Skeletal muscle satellite cell (primary cell): ENCODE measurements at regions not wholly inside any gene's neighbourhood (a gene's known extent, or its start where the extent isn't known, plus 50 kb on each side); places are given as distances from the start of the nearest gene placed in this dataset.

Experiments used
- H3K27me3 ChIP-seq: 2 replicates; pipeline ENCODE4 v1.7.0; 2013; ENCODE audit warnings: low read length; ENCODE audit not compliant: control insufficient read depth, insufficient read depth
- H3K36me3 ChIP-seq: 2 replicates; pipeline ENCODE4 v1.7.0; 2013; ENCODE audit warnings: mild to moderate bottlenecking, control low read depth, low read length; ENCODE audit not compliant: insufficient read depth
- H3K4me1 ChIP-seq: 2 replicates; pipeline ENCODE4 v1.7.0; 2013; ENCODE audit warnings: low read length; ENCODE audit not compliant: control insufficient read depth, insufficient read depth
- H3K4me2 ChIP-seq: 2 replicates; pipeline ENCODE4 v1.7.0; 2013; ENCODE audit warnings: mild to moderate bottlenecking, low read length
- H3K4me3 ChIP-seq: 2 replicates; pipeline ENCODE4 v1.7.0; 2013; ENCODE audit warnings: low read length
- H3K9ac ChIP-seq: 2 replicates; pipeline ENCODE4 v1.7.0; 2013; ENCODE audit warnings: mild to moderate bottlenecking, low read depth, low read length, moderate library complexity
- H3K9me3 ChIP-seq: replicated peaks from 2 replicates; pipeline ENCODE4 v1.7.0; 2013; ENCODE audit warnings: mild to moderate bottlenecking, control low read depth, low read length

DNA sequence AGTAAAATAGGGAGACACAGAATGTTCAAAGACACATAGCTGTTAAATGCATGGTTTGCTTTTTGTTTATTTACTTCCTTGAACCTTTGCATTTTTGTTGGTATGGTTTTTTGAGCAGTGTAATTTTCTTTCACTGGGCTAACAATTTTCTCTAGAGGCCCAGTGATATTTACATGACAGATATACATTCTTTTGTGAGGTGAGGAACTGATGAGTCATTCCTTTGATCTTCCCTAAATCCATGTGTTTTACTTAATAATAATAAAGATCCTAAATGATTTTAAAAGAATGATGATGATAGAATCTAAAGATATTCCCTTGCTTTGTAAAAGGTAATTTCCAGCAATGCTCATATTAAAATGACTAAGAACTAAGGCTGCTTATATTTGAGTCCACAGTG, 188.5 kb upstream of the ANK3 start:
- peaks cover 5% of the 10 kb centered on the region for H3K4me1 ChIP-seq
- H3K27me3 ChIP-seq, result no peaks in the 10 kb centered on the region
- H3K4me3 ChIP-seq, result no peak overlapping the region
- no peak overlapping the region for H3K9ac ChIP-seq
- H3K36me3 ChIP-seq, result no peaks in the 10 kb centered on the region
- no peak overlapping the region for H3K4me2 ChIP-seq
- H3K9me3 ChIP-seq, result no peaks in the 10 kb centered on the region

GRCh38 chr10:60576130-60577069, 186.7 kb upstream of the ANK3 start:
- Histone ChIP-seq H3K4me2 (no peak overlapping the region), H3K27me3 (no peaks in the 10 kb centered on the region), H3K9ac (no peak overlapping the region), H3K36me3 (no peaks in the 10 kb centered on the region), H3K4me1 (peaks cover 12% of the 10 kb centered on the region), H3K4me3 (no peak overlapping the region), H3K9me3 (no peaks in the 10 kb centered on the region)

- H3K9ac ChIP-seq, result no peak overlapping the region
- H3K36me3 ChIP-seq, result no peaks in the 10 kb centered on the region
- H3K9me3 ChIP-seq, result no peaks in the 10 kb centered on the region
- no peak overlapping the region for H3K4me2 ChIP-seq
- H3K4me3 ChIP-seq, result no peak overlapping the region
- H3K27me3 ChIP-seq, result no peaks in the 10 kb centered on the region
- H3K4me1 ChIP-seq, result peaks cover 12% of the 10 kb centered on the region
These were observed 185.4 kb upstream of the ANK3 start for GRCh38 chr10:60575105-60575504.

- no peak overlapping the region for H3K9ac ChIP-seq
- H3K9me3 ChIP-seq, result no peaks in the 10 kb centered on the region
- no peaks in the 10 kb centered on the region for H3K27me3 ChIP-seq
These were observed 184.7 kb upstream of the ANK3 start for GRCh38 chr10:60574388-60574787.

DNA sequence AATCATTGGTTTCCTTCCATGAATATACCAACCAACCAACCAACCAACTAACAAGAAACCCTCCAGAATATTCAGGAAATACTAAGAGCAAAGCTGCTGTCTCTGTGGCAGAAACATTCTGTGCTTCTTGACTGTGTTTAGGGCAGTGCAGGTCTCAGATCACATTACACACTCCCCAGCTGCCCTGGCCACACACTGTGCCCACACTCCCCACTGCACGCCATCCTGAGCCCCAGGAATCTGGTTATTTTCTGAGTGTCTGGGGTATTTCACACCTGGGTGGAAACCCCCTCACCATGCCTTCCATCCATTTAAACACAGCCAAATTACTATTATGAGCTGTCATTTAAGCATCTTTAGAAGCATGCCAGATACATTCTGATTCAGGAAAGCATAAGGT, 183.7 kb upstream of the ANK3 start:
- peak overlapping the region; percentile 84 for H3K4me2 ChIP-seq
- H3K4me1 ChIP-seq, result peaks cover 12% of the 10 kb centered on the region
- H3K9me3 ChIP-seq, result no peaks in the 10 kb centered on the region
- peak overlapping the region; percentile 69 for H3K4me3 ChIP-seq
- H3K36me3 ChIP-seq, result no peaks in the 10 kb centered on the region
- no peak overlapping the region for H3K9ac ChIP-seq
- no peaks in the 10 kb centered on the region for H3K27me3 ChIP-seq

More at GRCh38 chr10:60574388-60574787, 184.7 kb upstream of the ANK3 start:
- Histone ChIP-seq H3K4me2 (no peak overlapping the region), H3K36me3 (no peaks in the 10 kb centered on the region), H3K4me1 (peaks cover 12% of the 10 kb centered on the region), H3K4me3 (no peak overlapping the region)

DNA sequence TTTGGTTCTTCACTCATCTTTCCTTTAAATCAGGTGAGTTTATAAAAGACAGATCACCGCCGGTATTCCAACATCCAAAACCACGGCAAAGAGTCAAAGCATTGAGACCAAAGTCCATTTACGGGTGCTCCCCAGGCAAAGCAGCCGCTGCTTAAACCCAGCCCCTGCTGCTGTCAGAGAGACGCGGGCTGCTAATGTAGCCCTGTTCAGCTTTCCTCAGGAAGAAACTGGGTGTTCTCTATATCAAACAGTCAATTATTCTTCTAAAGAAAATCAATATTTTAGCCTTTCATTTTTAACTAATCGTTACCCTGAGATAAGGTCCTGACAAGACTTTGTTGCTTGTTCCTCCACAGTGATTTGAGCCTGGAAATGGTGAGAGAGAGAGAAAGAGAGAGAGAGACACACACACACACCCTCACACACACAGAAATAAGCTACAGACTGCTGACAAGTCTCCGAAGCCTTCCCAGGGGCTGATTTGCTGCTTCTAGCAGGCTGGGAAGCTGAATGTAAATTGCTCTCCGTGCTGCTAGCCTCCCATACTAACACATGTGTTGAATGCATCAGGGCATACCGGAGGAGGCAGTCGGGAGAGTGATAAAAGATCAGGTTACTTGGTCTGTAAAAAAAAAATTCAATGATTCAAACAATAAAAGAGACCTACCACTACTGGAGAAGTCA, 183.0 kb upstream of the ANK3 start:
- Histone ChIP-seq H3K36me3 (no peaks in the 10 kb centered on the region), H3K9ac (peak overlapping the region; percentile 49), H3K4me1 (peaks cover 12% of the 10 kb centered on the region), H3K9me3 (no peaks in the 10 kb centered on the region), H3K27me3 (no peaks in the 10 kb centered on the region), H3K4me3 (peak overlapping the region; percentile 69), H3K4me2 (peak overlapping the region; percentile 84)

DNA sequence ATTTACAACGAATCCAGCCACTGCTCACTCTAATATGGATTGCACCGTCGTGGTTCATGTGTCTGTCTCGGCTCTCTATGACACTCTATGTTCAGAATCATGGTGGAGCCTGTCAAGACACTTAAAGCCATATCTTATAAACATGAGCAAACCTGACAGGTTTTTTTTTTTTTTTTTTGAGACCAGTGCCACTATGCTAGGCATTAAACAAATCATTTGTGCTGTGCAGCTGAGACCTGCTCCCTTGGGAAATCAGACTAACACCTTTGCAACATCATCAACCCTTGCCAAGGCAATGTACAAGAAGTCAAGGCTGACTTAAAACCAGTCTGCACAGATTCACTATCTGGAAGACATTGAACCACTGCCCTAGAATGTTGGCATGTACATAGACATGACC, 181.2 kb upstream of the ANK3 start:
- Histone ChIP-seq H3K27me3 (no peaks in the 10 kb centered on the region), H3K4me2 (no peak overlapping the region), H3K36me3 (no peaks in the 10 kb centered on the region), H3K4me3 (no peak overlapping the region), H3K9me3 (no peaks in the 10 kb centered on the region), H3K4me1 (peaks cover 12% of the 10 kb centered on the region), H3K9ac (no peak overlapping the region)

GRCh38 chr10:60570272-60570865, 180.7 kb upstream of the ANK3 start:
- Histone ChIP-seq H3K4me3 (no peak overlapping the region), H3K9ac (no peak overlapping the region), H3K36me3 (no peaks in the 10 kb centered on the region), H3K27me3 (no peaks in the 10 kb centered on the region), H3K9me3 (no peaks in the 10 kb centered on the region), H3K4me1 (peaks cover 12% of the 10 kb centered on the region), H3K4me2 (no peak overlapping the region)

- no peak overlapping the region for H3K9ac ChIP-seq
- no peaks in the 10 kb centered on the region for H3K27me3 ChIP-seq
- no peak overlapping the region for H3K4me2 ChIP-seq
- no peak overlapping the region for H3K4me3 ChIP-seq
- H3K4me1 ChIP-seq, result peaks cover 12% of the 10 kb centered on the region
- H3K9me3 ChIP-seq, result no peaks in the 10 kb centered on the region
- no peaks in the 10 kb centered on the region for H3K36me3 ChIP-seq
These were observed 180.0 kb upstream of the ANK3 start for GRCh38 chr10:60569681-60570080.

- Histone ChIP-seq H3K36me3 (no peaks in the 10 kb centered on the region), H3K4me1 (peaks cover 6% of the 10 kb centered on the region), H3K4me3 (no peak overlapping the region), H3K9me3 (no peaks in the 10 kb centered on the region), H3K9ac (no peak overlapping the region), H3K4me2 (no peak overlapping the region), H3K27me3 (no peaks in the 10 kb centered on the region)
These were observed 176.4 kb upstream of the ANK3 start for GRCh38 chr10:60566096-60566495.

DNA sequence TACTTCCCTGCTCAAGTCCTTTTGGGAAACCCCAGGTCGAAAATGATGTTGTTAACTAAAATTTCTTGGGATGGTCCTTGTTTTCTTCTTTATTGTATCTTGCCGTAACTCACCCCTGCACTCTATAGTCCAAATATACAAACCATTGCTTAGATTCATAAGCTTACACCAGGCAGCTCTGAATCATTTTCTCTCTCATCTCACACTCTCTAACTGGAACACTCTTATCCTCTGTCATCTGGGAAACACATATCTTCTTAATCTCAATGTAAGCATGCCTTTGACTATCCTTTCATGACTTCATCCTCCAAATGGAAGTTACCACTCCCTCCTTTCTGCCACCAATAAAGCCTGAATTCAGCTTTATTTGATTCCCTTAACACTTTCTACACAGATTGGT, 175.8 kb upstream of the ANK3 start:
- Histone ChIP-seq H3K9me3 (no peaks in the 10 kb centered on the region), H3K9ac (no peak overlapping the region), H3K4me2 (no peak overlapping the region), H3K4me1 (peaks cover 6% of the 10 kb centered on the region), H3K4me3 (no peak overlapping the region), H3K36me3 (no peaks in the 10 kb centered on the region), H3K27me3 (no peaks in the 10 kb centered on the region)
